GM21367 (cell line): ENCODE measurements at regions not wholly inside any gene's neighbourhood (a gene's known extent, or its start where the extent isn't known, plus 50 kb on each side); places are given as distances from the start of the nearest gene placed in this dataset.

Experiments used
- ATAC-seq: cut with Tn5 transposase; IDR thresholded peaks from one replicate; pipeline ENCODE4 v1.9.1; 2021; ENCODE audit not compliant: unreplicated experiment

DNA sequence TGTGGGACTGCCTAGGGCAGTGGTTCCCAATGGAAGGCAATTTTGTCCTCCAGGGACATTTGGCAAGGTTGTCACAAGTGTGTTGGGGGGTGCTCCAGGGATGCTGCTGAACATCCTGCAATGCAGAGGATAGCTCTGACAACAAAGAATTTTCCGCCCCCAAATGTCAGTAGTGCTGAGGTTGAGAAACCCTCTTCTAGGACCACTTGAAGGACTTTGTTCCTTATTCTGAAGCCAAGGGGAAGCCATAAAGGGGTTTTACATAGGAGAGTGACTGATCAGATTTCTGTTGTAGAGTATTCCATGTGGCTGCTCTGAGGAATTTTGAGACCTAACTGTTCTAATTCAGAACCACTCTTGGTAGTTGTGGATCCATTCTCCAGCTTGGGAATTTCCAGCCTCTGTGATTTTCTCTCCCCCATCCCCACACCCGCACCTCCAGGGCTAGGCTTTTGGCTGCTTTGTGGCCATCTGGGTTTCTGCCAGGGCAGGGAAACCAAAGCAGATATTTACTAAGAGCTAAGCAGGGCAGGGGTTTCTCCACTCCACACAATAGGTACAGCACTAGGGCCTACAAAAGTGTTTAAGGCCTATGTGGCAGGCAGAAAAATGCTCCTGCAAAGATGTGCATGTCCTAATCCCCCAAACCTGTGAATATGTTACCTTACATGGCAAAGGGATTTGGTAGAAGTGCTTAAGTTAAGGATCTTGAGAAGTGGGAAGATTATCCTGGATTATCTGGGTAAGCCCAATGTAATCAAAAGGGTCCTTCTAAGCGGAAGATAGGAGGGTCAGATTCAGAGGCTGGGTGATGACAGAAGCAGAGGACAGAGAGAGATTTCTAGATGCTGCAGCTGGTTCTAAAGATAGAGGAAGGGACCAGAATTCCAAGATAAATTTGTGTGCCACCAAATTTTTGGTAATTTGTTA is 135.4 kb downstream of the TMEM17 start:
- ATAC-seq, result no peak

GRCh38 chr2:62369541-62370202 is 136.3 kb downstream of the TMEM17 start:
- no peak for ATAC-seq

DNA sequence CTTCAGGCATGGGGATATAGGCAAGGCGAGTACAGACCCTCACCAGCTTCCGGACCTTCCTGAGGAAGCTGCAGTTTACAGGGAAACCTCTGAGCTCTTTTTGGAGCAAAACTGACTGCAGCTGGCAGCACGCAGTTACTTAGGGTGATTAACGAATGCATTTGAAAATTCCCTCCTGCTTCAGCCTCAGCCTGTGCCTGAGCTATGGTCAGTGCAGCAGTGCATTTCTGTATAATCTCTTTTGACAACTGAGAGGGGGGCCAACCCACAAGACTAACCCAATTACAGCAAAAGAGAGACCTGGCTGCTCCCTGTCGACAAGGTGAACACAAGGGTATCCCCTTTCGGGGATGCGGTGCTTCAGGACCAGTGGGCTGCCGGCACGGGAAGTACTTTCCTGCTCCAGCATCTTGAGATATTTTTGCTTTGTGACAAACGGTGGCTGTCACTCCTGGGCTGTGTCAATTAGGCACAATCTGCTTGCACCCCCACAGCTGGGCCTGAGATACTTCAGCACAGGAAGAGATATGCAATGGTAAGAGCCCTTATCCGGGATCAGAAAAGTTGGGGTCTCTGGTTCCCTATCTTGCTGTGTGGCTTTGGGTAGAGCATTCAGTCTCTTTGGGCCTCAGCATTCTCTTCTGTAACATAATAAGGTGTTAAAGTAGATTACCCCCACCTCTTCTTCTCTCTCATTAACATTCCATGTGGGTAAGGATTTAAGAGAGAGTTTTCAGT is 141.0 kb downstream of the TMEM17 start:
- ATAC-seq, result no peak

DNA sequence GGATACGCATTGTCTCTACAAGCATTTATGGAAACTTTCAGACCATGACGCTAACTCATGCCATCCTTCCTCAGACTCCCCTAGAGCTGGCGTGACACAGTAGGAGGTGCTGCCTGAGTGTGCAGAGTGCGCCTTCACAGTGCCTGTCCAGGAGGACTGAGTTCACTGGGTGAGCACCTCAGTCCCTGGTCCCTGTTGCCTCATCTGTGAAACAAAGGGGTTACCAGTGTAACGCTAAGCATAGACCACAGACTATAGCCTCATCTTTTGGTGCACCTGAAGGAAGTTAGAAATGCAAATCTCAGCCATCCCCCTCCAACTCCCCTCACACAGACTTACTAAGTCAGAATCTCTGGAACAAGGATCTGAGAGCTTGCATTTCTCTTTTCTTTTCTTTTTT is 142.8 kb downstream of the TMEM17 start:
- peak; percentile 81 for ATAC-seq

DNA sequence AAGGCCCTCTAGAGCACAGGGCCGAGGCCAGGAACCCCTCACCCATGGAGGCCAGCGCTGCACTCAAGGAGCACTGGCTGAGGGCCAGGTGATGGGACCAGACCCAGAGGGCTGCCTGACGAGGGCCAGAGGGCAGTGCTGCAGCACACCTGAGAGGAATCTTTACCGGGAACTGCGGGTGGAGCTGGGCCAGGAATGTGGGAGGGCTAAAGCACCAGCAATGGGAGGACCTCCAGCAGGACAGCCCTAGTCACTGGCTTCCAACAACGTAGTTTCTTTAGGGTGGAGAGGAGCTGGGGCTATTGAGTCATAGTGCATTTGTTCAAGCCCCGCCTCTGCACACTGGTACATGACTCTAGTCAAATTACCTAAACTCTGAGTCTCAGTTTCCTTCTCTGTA is 143.4 kb downstream of the TMEM17 start:
- no peak for ATAC-seq

- no peak for ATAC-seq
These were observed 144.0 kb downstream of the TMEM17 start for GRCh38 chr2:62361964-62362363.

DNA sequence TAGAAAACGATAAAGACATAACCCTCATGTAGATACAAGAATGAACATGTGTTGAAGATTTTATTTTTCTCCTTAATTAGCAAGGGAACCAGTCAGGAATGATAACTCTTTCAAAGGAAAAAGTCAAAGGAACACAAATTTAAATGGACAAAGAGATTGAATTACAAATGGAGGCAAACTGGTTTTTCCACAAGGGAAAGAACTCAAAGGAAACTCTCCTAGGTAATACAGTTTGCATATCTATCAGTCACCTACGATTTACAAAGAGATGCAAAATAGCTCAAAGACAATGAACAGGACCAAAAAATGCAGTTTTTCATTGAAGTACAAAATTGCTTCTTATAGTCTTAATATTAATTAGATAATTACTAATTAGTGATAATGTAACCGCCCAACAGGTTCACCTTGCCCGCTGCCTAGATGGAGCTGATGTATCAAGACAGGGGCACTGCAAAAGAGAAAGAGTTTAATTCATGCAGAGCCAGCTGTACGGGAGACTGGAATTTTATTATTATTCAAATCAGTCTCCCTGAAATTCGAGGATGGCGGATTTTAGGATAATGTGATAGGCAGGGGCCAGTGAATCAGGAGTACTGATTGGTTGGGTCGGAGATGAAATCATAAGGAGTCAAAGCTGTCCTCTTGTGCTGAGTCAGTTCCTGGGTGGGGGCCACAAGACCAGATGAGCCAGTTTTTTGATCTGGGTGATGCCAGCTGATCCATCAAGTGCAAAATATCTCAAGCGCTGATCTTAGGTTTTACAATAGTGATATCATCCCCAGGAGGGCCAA is 151.0 kb downstream of the TMEM17 start:
- no peak for ATAC-seq

- no peak for ATAC-seq
These were observed 154.0 kb downstream of the TMEM17 start for GRCh38 chr2:62352031-62352430.

DNA sequence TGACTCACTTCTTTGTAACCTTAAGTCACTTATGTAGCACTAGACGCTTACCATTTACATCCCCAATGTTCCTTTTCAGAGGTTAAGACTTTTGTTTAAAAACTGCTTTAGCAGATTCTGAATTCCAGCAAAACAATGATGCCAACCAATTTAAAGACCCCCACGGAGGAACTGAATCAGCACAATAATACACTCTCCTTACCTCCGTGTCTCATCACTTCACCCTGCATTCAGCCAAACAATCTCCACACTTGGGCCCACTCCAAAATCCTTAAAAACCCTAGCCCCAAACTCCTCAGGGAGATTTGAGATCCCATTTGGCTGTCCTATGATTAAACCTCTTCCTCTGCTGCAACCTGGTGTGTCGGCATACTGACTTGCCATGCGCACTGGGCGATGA is 153.9 kb downstream of the B3GNT2 start:
- ATAC-seq, result no peak

DNA sequence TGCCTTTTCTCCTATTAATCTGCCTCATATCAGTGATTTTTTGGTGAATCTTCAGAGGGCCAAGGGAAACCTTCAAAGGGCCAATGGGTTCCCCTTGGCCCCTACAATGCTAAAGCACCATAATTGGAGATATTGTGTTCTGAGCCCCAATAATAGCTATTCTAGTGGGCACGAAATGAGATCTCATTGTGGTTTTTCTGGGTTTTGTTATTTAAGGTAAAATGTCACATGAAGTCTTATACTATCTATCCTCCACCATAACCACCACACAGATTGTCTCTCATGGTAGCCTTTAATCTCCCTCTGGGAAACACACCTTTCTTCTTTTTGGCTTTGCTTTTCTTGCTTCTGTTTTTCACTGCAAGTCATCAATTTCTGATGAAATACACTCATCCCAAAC is 152.8 kb downstream of the B3GNT2 start:
- no peak for ATAC-seq

DNA sequence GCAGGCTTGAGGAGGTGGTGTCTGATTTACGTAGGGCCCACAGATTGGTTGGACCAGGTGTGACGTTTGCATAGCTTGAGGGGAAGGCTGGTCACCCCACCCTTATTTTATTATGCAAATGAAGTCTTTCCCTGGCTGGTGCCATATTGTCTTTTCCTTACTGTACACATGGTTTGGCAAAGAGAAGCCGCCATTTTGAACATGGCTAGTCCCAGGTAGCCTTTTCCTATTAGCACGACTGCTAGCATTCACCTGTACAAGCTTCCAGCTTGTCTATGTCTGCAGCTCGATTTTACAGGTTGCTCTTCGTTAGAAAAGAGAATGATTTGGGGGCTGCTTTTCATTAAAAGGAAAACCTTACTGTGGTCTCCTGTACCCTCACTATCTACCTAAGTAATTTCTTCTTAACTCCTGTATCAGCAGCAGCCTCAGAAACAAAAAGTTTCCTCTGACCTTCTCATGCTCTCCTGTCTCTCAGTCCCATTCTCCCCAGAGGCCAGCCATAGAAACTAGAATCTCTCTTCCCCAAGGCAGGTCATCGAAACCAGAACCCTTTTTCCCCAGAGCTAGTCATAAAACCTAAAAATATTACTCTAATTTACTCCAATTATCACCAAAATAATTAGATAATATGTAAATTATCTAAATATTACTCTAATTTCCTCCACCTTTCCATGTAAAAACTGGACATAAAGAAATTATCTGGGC is 151.8 kb downstream of the B3GNT2 start:
- ATAC-seq, result no peak

GRCh38 chr2:62344472-62344871 is 148.6 kb downstream of the B3GNT2 start:
- peak; percentile 65 for ATAC-seq

DNA sequence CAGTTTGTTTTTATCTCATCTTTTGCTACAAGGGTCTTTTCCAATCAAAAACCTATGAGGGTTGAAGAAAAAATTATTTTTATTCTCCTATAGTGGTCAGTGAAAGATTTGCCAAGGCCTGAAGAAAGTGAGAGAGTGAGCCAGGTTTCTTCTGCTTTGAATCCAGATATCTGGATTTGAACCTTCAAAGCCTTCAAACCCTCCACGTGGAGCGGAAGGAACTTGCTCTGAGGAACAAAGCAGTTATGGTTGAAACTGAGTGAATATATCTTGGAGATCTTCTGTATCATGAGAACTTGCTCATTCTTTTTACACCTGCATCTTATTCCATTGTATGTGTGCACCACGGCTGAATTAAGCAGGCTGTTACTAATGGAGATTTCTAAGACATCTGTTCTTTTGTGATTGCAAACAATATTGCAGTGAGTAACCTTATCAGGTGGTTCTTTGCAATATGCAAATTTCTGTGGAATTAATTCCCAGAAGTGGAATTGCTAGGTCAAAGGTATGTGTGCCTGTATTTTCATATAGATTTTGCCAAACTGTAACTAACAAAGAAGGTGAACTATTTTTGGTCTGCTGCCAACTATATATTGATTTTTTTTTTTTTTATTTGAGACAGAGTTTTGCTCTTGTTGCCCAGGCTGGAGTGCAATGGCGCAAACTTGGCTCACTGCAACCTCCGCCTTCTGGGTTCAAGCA is 147.9 kb downstream of the B3GNT2 start:
- ATAC-seq, result no peak

GRCh38 chr2:62343206-62343605 is 147.3 kb downstream of the B3GNT2 start:
- ATAC-seq, result no peak

DNA sequence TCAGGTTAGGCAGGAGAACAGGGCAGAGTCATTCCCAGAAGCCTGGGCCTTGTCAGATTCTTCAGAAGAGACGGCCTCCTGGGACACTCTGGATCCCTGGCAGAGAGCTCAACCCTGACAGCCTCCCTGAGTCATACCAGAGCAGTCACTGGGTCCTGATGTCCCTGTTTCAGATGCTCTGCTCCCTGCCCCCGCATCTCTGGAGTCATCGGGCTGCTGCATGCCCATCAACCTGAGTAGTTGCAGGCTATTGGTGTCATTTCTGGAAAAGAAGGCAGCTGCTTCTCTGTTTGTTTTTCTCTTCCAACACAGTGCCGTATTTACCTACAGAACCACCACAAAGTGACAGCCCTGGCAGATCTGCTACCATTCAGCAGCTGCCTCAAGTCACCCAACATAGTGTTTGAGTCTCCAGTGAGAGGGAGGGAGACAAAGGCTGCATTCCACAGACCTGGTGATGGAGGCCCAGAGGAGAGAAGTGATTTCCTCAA is 145.1 kb downstream of the B3GNT2 start:
- ATAC-seq, result peak; percentile 41

DNA sequence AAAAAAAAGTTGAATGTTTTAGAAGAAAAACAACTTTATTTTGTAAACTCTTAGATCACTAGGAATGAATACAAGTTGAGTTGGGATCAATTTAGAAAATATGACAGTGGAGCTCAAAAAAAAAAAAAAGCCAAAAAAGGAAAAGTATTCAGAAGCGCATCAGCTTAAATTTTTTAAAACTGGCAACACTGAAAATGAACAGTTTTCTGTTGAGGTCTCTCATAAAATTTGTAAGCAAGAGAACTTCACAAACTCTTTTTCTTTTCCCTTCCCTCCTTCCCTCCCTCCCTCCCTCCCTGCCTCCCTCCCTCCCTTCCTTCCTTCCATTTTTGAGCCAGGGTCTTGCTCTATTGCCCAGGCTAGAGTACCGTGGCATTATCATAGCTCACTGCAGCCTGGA is 143.9 kb downstream of the B3GNT2 start:
- no peak for ATAC-seq

DNA sequence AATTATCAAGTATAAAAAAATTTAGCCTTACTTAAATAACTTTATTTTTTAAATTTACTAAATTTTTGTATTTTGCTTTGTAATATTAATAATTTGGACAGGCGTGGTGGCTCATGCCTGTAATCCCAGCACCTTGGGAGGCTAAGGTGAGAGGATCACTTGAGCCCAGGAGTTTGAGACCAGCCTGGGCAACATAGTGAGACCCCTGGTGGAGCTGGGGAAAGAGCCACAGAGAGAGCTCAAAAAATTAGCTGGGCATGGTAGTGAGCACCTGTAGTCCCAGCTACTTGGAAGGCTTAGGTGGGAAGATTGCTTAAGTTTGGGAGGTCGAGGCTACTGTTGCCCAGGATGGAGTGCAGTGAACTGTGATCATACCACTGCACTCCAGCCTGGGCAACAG is 143.5 kb downstream of the B3GNT2 start:
- no peak for ATAC-seq

GRCh38 chr2:62338111-62338510 is 142.2 kb downstream of the B3GNT2 start:
- no peak for ATAC-seq

GRCh38 chr2:62337403-62337802 is 141.5 kb downstream of the B3GNT2 start:
- no peak for ATAC-seq

GRCh38 chr2:62335612-62336011 is 139.7 kb downstream of the B3GNT2 start:
- ATAC-seq, result no peak
